Posterior vena cava (tissue), 2 donors: ENCODE measurements at regions not wholly inside any gene's neighbourhood (a gene's known extent, or its start where the extent isn't known, plus 50 kb on each side); places are given as distances from the start of the nearest gene placed in this dataset.
A peak's percentile ranks its signal among the peaks of the same experiment; 100 is the strongest.

Experiments used
- DNase-seq: peaks from one replicate; pipeline ENCODE4 v3.0.0-alpha.2; 2020; ENCODE audit warnings: low spot score
- intact Hi-C, 2 donors: fragments of 100-400 bp; cut with DNase I; formaldehyde crosslinking; loops; one replicate each; pipeline versions ENCODE4 v1.14.1 to v1.14.2; 2022 to 2023
- donor health status: DM: yes; HTN: yes; CAD: no.
- donor health status: DM: yes; HTN: yes; CAD: no.

DNA sequence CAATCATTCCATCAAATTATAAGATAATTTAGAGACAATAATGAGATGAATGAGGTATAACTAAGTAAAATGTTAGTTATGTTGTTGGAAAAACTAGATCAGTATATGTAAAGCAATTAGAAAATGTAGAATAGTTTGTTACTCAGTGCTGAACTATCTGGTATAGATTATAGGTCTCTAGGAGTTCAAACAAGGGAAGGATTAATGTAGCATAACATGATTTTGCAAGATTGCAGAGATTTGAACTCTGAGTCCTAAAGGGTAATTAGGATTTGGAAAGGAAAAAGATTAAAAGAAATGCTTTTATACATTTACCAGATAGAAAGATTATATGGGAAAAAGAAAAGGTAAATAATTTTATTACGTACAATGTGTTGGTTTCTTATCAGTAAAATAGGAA is 246.3 kb downstream of the KCNC2 start:
- DNase-seq, result no peak
- intact Hi-C loops, result no loop called here

- no peak for DNase-seq
- intact Hi-C loops, result no loop called here
Measured at GRCh38 chr12:74963867-74964331, 245.7 kb downstream of the KCNC2 start.

DNA sequence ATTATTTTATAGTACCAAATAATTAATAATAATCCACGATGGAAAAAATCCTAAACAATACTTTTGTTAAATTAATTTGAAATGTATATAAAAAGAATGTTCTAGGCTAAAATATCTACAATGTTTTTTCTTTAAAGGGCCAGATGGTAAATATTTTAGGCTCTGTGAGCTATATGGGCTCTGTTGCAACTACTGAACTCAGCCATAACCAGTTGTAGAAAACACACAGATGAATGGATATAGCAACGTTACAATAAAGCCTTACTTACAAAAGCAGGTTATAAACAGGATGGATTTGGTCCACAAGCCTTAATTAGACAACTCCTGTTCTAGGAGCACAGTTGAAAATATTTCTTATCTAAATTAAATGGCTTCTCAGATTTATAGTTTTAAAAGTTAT is 245.2 kb downstream of the KCNC2 start:
- no peak for DNase-seq
- intact Hi-C loops, result no loop called here

DNA sequence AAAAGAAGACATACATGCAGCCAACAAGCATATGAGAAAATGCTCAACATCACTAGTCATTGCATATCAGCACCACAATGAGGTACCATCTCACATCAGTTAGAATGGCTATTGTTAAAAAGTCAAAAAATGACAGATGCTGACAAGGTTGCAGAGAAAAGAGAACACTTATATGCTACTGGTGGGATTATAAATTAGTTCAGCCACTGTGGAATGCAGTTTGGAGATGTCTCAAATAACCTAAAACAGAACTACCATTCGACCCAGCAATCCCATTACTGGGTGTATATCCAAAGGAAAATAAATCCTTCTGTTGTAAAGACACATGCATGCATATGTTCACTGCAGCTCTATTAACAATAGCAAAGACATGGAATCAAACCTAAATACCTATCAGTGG is 238.4 kb downstream of the KCNC2 start:
- no peak for DNase-seq
- intact Hi-C loops, result no loop called here

DNA sequence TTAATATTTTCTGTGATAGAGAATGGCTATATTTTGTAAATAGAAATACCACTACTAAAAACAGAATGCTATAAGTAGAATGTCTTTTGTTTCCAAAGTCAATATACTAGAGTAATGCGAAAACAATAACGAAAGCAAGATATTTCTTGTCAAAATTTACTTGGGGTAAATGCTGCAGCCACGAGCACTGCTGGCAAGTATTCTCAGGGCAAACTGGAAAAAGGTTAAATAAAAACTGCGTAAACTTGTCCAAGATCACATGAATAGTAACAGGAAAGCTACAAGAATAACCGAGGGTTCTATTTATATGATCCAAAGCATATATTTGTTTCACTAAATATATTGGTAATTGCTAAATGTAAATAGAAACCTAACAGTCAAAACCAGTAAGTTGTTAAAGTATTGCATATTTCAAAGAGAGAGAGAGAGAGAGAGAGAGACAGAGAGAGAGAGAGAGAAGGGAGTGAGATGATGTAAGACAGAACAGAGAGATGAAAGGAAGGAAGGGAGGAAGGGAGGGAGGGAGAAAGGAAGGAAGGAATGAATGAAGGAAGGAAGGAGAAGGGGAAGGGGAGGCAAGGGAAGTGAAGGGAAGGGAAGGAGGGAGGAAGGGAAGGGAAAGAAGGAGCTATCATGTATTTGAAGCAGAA is 231.7 kb downstream of the KCNC2 start:
- intact Hi-C loops, result no loop called here
- peak; percentile 25 for DNase-seq

- intact Hi-C loops, result no loop called here
Measured at GRCh38 chr12:74980510-74980909, 229.1 kb downstream of the KCNC2 start.

DNA sequence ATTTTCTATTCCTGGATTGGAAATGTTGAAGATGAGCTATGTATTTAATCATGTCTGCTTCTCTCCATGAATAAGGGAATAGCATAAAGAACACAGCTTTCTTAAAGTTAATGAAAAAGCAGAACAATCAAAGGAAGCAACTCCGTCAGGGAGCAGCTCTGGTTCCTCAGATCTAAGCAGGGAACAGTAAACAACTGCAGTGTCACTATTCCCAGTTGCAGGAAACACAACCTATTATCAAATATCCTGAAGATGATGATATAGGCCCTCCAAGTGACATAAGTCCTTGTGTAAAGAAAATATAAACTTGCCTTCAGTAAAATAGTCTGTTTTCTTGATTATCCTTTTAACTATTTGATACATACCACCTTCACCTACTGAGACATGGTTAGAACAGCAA is 228.1 kb downstream of the KCNC2 start:
- no peak for DNase-seq
- intact Hi-C loops, result no loop called here

More at GRCh38 chr12:74980510-74980909, 229.1 kb downstream of the KCNC2 start:
- DNase-seq, result no peak

- intact Hi-C loops, result no loop called here
- DNase-seq, result no peak
Measured at GRCh38 chr12:74983917-74984316, 225.7 kb downstream of the KCNC2 start.

DNA sequence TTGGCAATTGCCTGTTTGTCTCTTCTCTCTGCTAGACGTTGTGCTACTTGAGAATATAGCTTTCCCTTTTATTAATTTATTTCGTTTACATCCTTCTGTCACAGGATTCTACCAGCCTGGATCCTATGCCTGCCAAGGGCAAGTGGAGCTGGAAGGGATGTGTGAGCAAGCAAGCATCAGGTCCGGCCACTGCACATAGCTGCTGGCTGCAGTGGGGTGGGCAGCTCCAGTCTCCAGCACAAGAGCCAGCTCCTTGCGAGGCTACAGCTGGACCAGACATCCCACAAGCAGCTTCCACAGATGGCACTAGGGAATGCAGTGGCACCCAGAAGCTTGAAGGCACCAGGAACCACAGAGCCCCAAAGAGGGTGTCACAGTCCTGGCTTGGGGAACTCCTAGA is 225.0 kb downstream of the KCNC2 start:
- peak; percentile 42 for DNase-seq
- intact Hi-C loops, result no loop called here

- peak; percentile 54 for DNase-seq
- intact Hi-C loops, result no loop called here
Measured at GRCh38 chr12:74985293-74985985, 224.2 kb downstream of the KCNC2 start.

DNA sequence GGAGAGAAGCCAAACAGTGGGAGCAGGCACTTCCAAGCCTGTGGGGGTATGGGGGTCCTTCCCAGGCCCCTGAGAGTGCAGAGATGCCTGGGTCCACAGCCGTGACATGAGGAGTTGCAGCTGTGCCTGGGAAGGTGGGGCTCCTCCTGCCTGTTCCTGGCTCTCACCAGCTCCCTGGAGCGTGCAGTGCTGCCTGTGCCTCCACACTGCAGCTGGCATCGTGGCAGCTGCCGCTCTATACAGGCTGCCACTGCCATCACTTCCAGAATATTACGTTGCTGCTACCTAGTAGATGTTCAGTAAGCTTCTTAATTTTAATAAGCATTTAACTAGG is 223.7 kb downstream of the KCNC2 start:
- intact Hi-C loops, result no loop called here
- DNase-seq, result no peak

- intact Hi-C loops, result no loop called here
- DNase-seq, result no peak
Measured at GRCh38 chr12:74988156-74988555, 221.5 kb downstream of the KCNC2 start.
